Activated naive CD4-positive, alpha-beta T cell treated with anti-CD3 and anti-CD28 coated beads, Interleukin-2, amount 50 U/mL, for 72 hours (primary cell): ENCODE measurements at regions not wholly inside any gene's neighbourhood (a gene's known extent, or its start where the extent isn't known, plus 50 kb on each side); places are given as distances from the start of the nearest gene placed in this dataset.
A peak's percentile ranks its signal among the peaks of the same experiment; 100 is the strongest.
"Not testable (repeated sequence)": the region's sequence is repeated elsewhere in the genome, so short reads cannot be mapped to it uniquely, and the experiment has no call there.

Source experiments
- ATAC-seq, 2 donors: fragments of 150-1000 bp; cut with Tn5 transposase; 2 replicates each; pipeline ENCODE4 v1.10.0; 2021; ENCODE audit warnings: mild to moderate bottlenecking in 2 of 2, moderate library complexity in 2 of 2
- DNase-seq, 2 donors: peaks; one replicate each; pipeline ENCODE4 v3.0.0; 2021 to 2022; ENCODE audit warnings: low spot score in 2 of 2
- H3K27ac Mint-ChIP-seq, 2 donors: one replicate each; pipeline ENCODE4 v1.8.0; 2022; ENCODE audit warnings: mild to moderate bottlenecking in 2 of 2, mixed read lengths in 2 of 2
- H3K36me3 Mint-ChIP-seq, 2 donors: one replicate each; pipeline ENCODE4 v1.8.0; 2022; ENCODE audit warnings: mixed read lengths in 2 of 2
- H3K9me3 Mint-ChIP-seq, 2 donors: one replicate each; pipeline ENCODE4 v1.8.0; 2022; ENCODE audit warnings: mixed read lengths in 2 of 2

DNA sequence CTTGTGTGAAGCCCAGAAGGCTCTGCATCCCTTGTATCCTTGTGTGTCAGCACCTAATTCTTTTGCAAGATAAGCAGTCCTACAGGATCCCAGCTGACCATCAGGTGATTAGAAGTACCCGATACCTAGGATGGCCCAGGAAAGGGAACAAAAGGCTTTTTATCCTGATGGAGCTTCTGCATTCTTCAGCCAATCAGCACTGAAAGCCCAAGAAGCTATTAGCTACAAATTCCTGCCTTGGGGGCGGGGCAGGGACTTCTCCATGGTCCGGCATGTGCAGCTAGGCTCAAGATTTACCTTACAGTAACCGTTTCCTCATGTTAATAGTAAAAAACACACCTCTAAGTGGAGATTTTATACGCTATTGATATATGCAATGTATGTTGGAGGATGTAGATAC is 264.6 kb upstream of the THUMPD2 start:
- H3K9me3 Mint-ChIP-seq: no peaks in the 10 kb centered on the region
- ATAC-seq: no peak
- H3K36me3 Mint-ChIP-seq: peaks cover 0 to 6% of the 10 kb centered on the region in 2 donors
- no peak overlapping the region for H3K27ac Mint-ChIP-seq
- no peak for DNase-seq

DNA sequence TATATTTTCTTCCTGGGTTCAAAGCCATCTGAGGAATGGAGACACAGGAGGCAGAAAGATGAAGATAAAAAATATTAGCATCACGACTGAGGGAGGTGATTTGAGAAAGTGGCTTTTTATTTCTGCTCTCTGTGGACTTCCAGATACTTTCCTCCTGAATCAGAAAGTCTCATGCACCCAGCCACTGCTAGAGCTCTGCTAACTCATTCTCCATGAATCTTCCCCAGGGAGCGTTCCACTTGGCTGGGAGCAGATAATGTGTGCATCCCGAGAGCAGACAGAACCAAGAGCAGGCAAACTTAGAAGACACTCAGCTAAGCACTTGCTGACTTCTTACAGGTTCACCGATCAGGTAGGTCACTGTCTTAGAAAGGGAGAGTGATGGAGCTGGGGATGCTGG is 264.1 kb upstream of the THUMPD2 start:
- DNase-seq (no peak), ATAC-seq (no peak)
- H3K36me3 Mint-ChIP-seq: peaks cover 0 to 6% of the 10 kb centered on the region in 2 donors
- no peak overlapping the region for H3K27ac Mint-ChIP-seq
- no peaks in the 10 kb centered on the region for H3K9me3 Mint-ChIP-seq

DNA sequence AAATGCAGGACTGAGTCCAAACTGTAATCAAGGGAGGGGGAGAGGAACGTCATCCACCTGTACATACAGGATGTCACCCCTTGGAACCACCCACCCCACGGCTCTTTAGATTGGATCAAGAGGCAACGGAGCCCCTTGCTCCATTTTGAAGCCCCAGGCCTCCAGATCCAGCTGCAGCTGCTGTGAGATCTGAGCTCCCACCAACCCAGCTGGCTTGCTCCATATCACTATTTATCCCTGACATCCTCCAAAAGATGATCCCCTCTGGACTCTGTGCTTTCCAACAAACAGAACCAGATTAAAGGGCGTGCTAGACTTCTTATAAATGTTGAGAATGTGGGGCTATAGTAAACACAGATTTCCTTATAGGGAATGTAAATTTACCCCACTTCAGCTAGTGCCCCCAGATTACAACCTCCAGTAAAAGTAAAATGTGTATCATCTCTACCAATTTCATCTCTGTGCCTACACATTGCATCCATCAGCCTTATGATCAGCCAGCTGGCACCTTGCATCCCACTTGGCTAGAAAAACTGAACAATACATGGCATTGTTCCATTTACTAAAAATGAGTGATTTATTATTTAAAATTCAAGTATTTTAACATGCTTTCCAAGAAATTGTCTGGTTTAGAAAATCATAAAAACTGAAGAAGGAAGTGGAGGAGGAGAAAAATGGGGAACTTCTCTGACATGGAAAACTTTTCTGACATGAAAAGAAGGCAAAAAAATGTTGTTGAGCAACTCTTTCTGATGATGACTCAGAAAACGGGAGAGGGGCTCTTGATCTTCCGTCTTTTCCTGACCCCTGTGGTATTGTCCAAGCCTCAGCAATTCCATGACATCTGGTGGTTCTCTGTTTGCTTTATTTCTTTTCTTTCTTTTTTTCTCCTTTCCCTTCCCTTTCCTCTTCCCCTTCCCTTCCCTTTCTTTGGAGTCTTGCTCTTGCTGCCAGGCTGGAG is 262.6 kb upstream of the THUMPD2 start:
- no peak for ATAC-seq
- H3K9me3 Mint-ChIP-seq: no peaks in the 10 kb centered on the region
- H3K27ac Mint-ChIP-seq: no peak overlapping the region
- H3K36me3 Mint-ChIP-seq: peaks cover 0 to 6% of the 10 kb centered on the region in 2 donors
- DNase-seq: no peak

DNA sequence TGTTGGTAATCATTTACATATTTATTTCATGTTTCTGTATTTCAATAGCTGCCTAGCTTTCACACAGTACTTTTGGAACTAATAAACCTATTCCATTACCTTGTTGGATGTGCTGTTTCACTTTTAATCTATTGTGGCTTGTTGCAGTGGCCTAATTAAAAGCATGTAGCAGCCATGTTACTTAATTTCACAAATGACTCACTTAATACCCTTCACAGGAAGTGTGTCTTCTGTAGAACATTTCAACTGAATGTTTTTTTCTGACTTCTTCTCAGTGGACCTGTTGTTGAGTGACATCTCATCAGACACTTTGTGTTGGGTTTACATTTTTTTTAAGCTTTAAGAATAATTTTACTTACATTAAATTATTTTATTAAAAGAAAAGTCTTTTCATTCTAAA is 260.5 kb upstream of the THUMPD2 start:
- Mint-ChIP-seq H3K36me3 (peaks cover 0 to 4% of the 10 kb centered on the region in 2 donors), H3K27ac (no peak overlapping the region), H3K9me3 (no peaks in the 10 kb centered on the region)
- DNase-seq (no peak), ATAC-seq (peak in 1 of 2 donors; percentile 67)

DNA sequence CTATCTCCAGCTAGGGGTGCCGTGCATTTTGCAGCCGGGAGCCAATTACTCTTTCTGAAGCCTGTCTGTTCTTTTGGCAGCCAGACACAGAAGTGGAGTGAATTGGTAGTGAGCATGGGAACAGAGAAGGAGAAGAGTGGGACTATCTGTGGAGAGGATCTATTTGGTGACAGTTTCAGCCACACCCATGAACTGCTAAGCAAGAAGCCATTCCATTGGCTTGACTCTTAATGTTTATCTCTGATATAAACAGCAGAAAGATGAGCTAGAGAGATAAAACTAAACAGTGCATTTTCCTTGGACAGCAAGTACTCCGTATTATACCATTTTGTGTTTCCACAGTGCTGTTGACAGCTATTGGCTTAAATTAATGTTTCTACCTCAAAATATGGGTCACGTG is 259.6 kb upstream of the THUMPD2 start:
- no peaks in the 10 kb centered on the region for H3K9me3 Mint-ChIP-seq

DNA sequence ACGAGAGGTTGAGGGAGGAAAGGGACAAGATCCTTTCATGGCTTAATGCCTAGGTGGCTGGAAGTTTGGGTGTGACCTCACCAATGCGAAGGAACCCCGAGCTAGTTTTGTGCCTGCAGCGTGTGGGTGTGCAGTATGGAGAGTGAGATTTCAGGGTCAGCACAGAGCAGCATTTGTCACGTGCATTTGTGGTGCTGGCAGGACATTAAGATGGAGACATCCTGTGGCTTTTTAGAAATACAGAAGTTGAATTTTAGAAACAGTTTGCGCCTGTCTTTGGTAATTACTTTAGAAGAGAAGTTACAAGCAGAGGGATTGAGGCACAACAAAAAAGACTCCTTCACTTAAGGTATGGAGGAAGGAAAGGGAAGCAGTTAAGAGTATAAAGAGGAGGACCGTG is 258.2 kb upstream of the THUMPD2 start:
- Mint-ChIP-seq H3K9me3 (peaks cover 0 to 7% of the 10 kb centered on the region in 2 donors), H3K36me3 (peaks cover 5 to 12% of the 10 kb centered on the region in 2 donors), H3K27ac (no peak overlapping the region)
- no peak for ATAC-seq
- DNase-seq: no peak

More for the DNA sequence above, 259.6 kb upstream of the THUMPD2 start:
- peaks cover 0 to 4% of the 10 kb centered on the region in 2 donors for H3K36me3 Mint-ChIP-seq
- H3K27ac Mint-ChIP-seq: no peak overlapping the region
- no peak for DNase-seq
- no peak for ATAC-seq

DNA sequence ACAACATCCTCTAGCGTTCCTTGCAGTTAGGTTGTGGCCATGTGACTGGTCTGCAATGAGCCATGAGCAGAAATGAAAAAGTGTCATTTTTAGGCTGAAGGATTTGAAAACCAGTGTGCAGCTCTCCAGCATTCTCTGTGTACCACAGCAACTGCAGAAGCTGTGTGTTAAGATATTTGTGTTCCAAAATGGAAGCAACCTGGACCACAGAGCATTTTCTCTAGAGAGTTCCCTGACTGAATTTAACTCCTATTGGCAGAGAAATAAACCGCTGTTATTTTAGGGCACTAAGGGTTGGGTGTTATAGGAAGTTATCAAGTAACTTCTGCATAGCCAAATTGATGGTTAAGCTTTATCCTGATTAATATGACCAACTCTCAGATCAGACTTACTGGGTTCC is 257.2 kb upstream of the THUMPD2 start:
- H3K27ac Mint-ChIP-seq: no peak overlapping the region
- ATAC-seq (no peak), DNase-seq (no peak)
- H3K9me3 Mint-ChIP-seq: peaks cover 4 to 7% of the 10 kb centered on the region in 2 donors
- H3K36me3 Mint-ChIP-seq: peaks cover 5 to 19% of the 10 kb centered on the region in 2 donors

DNA sequence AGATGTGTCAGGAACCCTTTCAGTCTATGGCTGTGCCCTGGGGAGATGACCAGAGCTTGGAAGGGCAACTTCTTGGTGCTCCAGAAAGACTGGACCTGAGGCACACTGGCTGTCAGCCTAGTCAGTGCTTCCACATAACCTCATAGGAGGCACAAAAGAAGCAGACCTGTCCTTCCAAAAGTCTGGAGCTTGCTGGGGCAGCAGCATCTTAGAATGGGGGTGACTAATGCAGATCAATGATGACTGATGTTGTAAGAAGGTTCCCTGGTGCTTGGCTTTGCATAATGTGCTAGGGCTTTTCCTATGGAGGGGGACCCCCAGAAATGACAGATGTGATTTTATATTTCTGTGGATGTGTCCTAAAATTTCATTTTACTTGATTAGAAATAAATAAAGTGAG is 255.7 kb upstream of the THUMPD2 start:
- Mint-ChIP-seq H3K36me3 (peaks cover 5 to 19% of the 10 kb centered on the region in 2 donors), H3K9me3 (peaks cover 7 to 9% of the 10 kb centered on the region in 2 donors), H3K27ac (no peak overlapping the region)
- no peak for ATAC-seq
- no peak for DNase-seq

DNA sequence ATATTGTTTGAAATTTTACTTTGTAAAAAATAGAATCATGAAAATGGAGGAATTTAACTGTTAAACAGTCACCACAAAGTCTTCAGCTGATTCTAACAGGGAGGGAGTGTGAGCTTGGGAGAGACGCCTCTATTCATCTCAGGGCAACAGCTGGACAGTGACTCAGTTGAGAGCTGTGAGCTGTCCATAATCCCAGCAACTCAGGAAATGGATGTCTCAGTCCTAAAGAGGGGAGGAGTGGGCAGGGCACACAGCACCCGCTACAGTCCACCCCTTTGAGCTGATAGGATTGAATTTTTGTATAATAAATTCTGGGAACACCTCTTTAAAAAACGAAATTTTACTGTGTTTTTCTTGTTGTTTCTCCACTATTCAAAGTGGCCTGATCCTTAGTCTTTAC is 255.1 kb upstream of the THUMPD2 start:
- DNase-seq (no peak), ATAC-seq (peak in 1 of 2 donors; percentile 45)
- Mint-ChIP-seq H3K36me3 (peaks cover 5 to 23% of the 10 kb centered on the region in 2 donors), H3K27ac (no peak overlapping the region), H3K9me3 (peaks cover 12 to 13% of the 10 kb centered on the region in 2 donors)

DNA sequence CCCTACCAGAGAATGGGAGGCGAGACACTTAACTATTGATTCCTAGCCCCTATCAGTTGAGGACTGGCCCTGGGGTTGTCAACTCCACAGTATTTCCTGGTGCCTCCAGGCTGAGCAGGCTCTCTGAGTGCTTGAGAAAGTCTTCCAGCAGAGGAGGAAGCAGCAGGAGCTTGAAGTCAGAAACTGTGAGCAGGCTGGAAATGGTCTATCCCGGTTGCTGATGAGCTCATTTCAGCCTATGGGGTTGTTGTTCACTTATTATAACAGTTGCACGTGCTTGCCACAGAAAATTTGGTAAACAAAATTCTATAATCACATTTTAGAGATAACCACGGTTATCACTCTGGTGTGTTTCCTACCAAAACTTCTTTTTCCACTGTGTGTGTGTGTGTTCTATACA is 254.7 kb upstream of the THUMPD2 start:
- peaks cover 5 to 23% of the 10 kb centered on the region in 2 donors for H3K36me3 Mint-ChIP-seq
- ATAC-seq (no peak), DNase-seq (no peak)
- no peak overlapping the region for H3K27ac Mint-ChIP-seq
- peaks cover 12 to 13% of the 10 kb centered on the region in 2 donors for H3K9me3 Mint-ChIP-seq

DNA sequence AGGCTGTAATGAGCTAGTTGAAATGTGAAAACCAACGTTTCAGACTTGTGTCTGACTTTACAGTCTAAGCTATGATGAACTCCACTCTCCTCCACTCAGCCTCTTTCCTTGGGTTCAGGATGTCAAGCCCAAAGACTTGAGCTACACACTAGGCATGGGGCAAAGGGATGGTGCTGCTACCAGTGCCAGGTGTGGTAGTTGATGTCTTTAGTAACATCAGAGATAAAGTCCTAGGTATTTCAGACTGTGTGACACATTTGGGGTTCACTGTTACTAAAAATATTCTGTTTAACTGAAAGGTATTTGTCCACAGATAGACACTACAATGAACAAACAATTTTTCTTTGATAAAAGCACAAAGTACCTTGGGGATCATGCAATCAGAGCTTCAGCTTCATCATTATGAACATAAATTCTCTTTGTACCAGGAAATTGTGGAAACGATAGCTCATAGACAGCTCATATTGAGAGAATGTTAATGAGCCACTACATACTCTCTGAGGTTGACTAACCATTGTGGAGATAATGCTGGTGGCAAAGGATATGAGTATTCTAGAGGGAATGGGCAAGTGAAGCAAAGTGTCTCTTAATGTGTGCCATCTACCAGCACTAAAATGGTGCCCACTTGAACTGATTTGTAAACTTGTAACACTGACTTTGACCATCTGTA is 253.7 kb upstream of the THUMPD2 start:
- ATAC-seq (peak; percentile 86 to 95), DNase-seq (no peak)
- Mint-ChIP-seq H3K27ac (peak overlapping the region in 1 of 2 donors; percentile 33), H3K9me3 (peaks cover 12 to 13% of the 10 kb centered on the region in 2 donors), H3K36me3 (peaks cover 5 to 23% of the 10 kb centered on the region in 2 donors)

DNA sequence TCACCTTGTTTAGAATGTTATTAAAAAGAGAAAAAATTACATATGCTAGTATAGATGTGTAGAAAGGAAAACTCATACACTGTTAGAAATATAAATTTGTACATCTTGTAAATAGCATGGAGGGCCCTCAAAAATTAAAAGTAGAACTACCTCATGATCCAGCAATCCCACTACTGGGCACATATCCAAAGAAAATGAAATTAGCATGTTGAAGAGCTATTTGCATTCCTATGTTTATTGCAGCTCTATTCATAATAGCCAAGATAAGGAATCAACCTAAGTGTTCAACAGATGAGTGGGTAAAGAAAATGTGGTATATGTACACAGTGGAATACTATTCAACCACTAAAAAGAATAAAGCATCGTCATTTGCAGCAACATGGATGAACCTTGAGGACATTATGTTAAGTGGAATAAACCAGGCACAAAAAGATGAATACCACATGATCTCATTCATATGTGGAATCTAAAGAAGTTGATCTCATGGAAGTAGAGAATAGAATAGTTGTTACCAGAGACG is 251.5 kb upstream of the THUMPD2 start:
- peaks cover 12 to 13% of the 10 kb centered on the region in 2 donors for H3K9me3 Mint-ChIP-seq
- DNase-seq (no peak), ATAC-seq (no peak)
- no peak overlapping the region for H3K27ac Mint-ChIP-seq
- peaks cover 5 to 19% of the 10 kb centered on the region in 2 donors for H3K36me3 Mint-ChIP-seq

DNA sequence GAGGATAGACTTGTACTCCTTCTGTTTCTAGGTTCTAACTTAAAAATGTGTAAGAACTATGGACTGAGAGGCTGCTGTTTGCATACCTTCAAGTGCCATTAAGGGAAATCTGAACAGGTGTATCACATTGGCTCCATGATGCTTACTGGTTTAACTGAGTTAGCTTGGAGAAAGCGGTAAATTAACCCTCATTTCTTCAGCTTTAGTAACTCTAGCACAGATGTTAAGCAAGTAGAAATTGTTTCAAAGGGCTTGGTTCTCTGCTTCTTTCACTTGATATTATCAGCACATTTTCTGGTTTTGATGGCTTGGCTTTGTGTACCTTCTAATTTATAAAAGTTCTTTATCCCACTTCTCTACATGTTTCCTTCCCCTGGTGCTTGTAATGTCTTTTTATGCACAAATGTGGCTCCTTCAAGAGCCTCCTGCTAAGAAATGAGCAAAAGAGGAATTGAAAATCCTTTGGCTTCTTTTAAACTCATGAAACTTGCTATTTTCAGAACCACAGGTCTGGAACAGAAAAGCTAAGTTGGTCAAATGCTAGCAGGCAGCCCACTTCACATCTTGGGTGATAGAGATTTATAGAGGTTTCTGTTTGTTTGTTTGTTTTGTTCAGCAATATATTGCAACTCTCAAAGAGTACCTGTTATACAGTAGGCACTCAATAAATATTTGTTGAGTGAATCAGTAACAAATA is 249.9 kb upstream of the THUMPD2 start:
- no peak for ATAC-seq
- no peak for DNase-seq
- H3K36me3 Mint-ChIP-seq: peaks cover 13 to 31% of the 10 kb centered on the region in 2 donors
- H3K27ac Mint-ChIP-seq: no peak overlapping the region
- H3K9me3 Mint-ChIP-seq: peaks cover 18 to 19% of the 10 kb centered on the region in 2 donors

DNA sequence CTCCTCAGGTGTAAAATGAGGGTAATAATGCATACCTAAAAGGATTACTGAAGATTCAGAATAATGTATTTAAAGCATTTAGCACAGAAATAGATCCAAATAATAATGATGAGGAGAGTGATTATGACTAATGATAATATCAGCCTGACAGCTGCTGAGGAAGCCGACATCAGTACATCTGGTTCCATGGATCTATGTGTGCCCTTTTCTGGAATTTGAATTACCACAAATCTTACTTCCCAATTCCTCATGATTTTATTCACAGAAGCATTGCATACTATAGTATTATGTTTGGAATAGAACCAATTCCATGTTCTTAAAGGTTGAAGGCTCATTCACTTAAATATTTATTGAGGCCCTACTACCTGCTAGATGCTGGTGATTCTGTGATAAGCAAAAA is 248.9 kb upstream of the THUMPD2 start:
- Mint-ChIP-seq H3K36me3 (peaks cover 8 to 27% of the 10 kb centered on the region in 2 donors), H3K9me3 (peaks cover 13 to 18% of the 10 kb centered on the region in 2 donors), H3K27ac (no peak overlapping the region)
- ATAC-seq (no peak), DNase-seq (no peak)

DNA sequence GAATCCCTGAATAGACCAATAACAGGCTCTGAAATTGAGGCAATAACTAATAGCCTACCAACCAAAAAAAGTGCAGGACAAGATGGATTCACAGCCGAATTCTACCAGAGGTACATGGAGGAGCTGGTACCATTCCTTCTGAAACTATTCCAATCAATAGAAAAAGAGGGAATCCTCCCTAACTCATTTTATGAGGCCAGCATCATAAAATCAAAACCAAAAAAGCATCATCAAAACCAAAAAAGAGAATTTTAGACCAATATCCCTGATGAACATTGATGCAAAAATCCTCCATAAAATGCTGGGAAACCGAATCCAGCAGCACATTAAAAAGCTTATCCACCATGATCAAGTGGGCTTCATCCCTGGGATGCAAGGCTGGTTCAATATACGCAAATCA is 246.2 kb upstream of the THUMPD2 start:
- ATAC-seq, DNase-seq, H3K27ac Mint-ChIP-seq: not testable (repeated sequence)
- Mint-ChIP-seq H3K9me3 (peaks cover 26 to 31% of the 10 kb centered on the region in 2 donors), H3K36me3 (peaks cover 24 to 34% of the 10 kb centered on the region in 2 donors)

DNA sequence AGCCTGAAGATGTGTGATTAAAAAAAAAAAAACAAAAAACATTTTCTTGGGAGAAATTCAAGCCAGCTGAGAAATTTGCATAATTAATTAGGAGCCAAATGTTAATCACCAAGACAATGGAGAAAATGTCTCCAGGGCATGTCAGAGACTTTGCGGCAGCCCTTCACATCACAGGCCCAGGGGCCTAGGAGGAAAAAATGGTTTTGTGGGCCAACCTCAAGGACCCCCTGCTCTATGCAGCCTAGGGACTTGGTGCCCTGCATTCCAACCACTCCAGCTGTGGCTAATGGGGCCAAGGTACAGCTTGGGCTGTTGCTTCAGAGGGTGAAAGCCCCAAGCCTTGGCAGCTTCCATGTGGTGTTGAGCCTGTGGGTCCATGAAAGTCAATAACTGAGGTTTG is 241.9 kb upstream of the THUMPD2 start:
- ATAC-seq (no peak), DNase-seq (no peak)
- Mint-ChIP-seq H3K9me3 (peaks cover 21 to 32% of the 10 kb centered on the region in 2 donors), H3K27ac (no peak overlapping the region), H3K36me3 (peaks cover 26 to 32% of the 10 kb centered on the region in 2 donors)
